HepG2 (cell line): ENCODE measurements at regions not wholly inside any gene's neighbourhood (a gene's known extent, or its start where the extent isn't known, plus 50 kb on each side); places are given as distances from the start of the nearest gene placed in this dataset.
A peak's percentile ranks its signal among the peaks of the same experiment; 100 is the strongest.

Experiments
- ATAC-seq: fragments of 200-7000 bp; cut with Tn5 transposase; 3 replicates; pipeline ENCODE4 v1.9.1; 2020; ENCODE audit warnings: mild to moderate bottlenecking, moderate library complexity
- BruUV-seq: library from RNA; stranded (reverse); fragments of 400-500 nt; replicated peaks from 2 replicates; lab custom pipeline; 2021; lab: Mats Ljungman, UMichigan
- CTCF ChIA-PET: fragments of 300-600 bp; formaldehyde crosslinking; extraction: SDS; loops from one replicate; lab custom pipeline; 2021; ENCODE audit warnings: low total read pairs, inconsistent platforms, low intra/inter-chr PET ratio; lab: Yijun Ruan, JAX
- POLR2A ChIA-PET: fragments of 350-600 bp; sonication (Branson Sonifier 250); formaldehyde crosslinking; loops from one replicate; lab custom pipeline; 2020; ENCODE audit warnings: antibody characterized with exemption, inconsistent platforms; lab: Yijun Ruan, JAX
- DNase-seq: peaks from one replicate; pipeline ENCODE4 v3.0.0-alpha.2; 2015; ENCODE audit warnings: low spot score
- FAIRE-seq: peaks from 3 replicates; lab custom pipeline; 2011; peaks lifted over from hg19 to GRCh38; lab: Jason Lieb, UNC
- H2AFZ ChIP-seq: one replicate; pipeline ENCODE4 v1.6.1; 2011; ENCODE audit warnings: low read length, inconsistent platforms
- H3K27ac ChIP-seq: fragments of 300-600 bp; 3 replicates; pipeline ENCODE4 v1.8.0; 2011; ENCODE audit warnings: mixed run types, mild to moderate bottlenecking, mixed read lengths, low read length, inconsistent platforms; ENCODE audit not compliant: insufficient read depth; ENCODE audit errors: extremely low read length
- H3K27me3 ChIP-seq, 2 experiments: fragments of 200-600 bp in 1 of 2; 2 replicates in 1 of 2; 3 replicates in 1 of 2; pipeline versions ENCODE4 v1.6.0 to v1.8.0; 2011; ENCODE audit warnings: low read length in 2 of 2, mild to moderate bottlenecking in 2 of 2, moderate library complexity in 2 of 2, inconsistent platforms in 1 of 2; ENCODE audit not compliant: insufficient read depth in 2 of 2, control insufficient read depth in 1 of 2
- H3K36me3 ChIP-seq, 2 experiments: fragments of 200-600 bp in 1 of 2; replicated peaks in 1 of 2; 2 replicates in 1 of 2; 3 replicates in 1 of 2; pipeline versions ENCODE4 v1.5.1 to v1.8.0; 2011; ENCODE audit warnings: low read length in 2 of 2, inconsistent platforms in 1 of 2; ENCODE audit not compliant: insufficient read depth in 2 of 2, control insufficient read depth in 1 of 2
- H3K4me1 ChIP-seq: 2 replicates; pipeline ENCODE4 v1.5.1; 2012; ENCODE audit warnings: low read length, inconsistent platforms; ENCODE audit not compliant: insufficient read depth
- H3K4me2 ChIP-seq: 2 replicates; pipeline ENCODE4 v1.6.0; 2011; ENCODE audit warnings: low read depth, low read length, inconsistent platforms
- H3K4me3 ChIP-seq, 3 experiments: fragments of 200-600 bp in 1 of 3; sonication (generic), shearing (Covaris generic) in 1 of 3; replicated peaks in 1 of 3; 2 replicates each; pipeline ENCODE4 v1.5.1; 2011 to 2016; ENCODE audit warnings: low read length in 3 of 3, inconsistent platforms in 2 of 3, low read depth in 2 of 3, mild to moderate bottlenecking in 2 of 3, control low read depth in 1 of 3, mixed read lengths in 1 of 3; ENCODE audit not compliant: insufficient read depth in 1 of 3
- H3K79me2 ChIP-seq: one replicate; pipeline ENCODE4 v1.6.1; 2011; ENCODE audit warnings: low read length, inconsistent platforms; ENCODE audit not compliant: insufficient read depth
- H3K9ac ChIP-seq: 2 replicates; pipeline ENCODE4 v1.6.0; 2011; ENCODE audit warnings: mild to moderate bottlenecking, low read depth, low read length, inconsistent platforms; ENCODE audit not compliant: insufficient read depth
- H3K9me3 ChIP-seq: 2 replicates; pipeline ENCODE4 v1.5.1; 2012; ENCODE audit warnings: mild to moderate bottlenecking, low read length
- H4K20me1 ChIP-seq: 2 replicates; pipeline ENCODE4 v1.6.0; 2011; ENCODE audit warnings: inconsistent platforms, mild to moderate bottlenecking, low read length, moderate library complexity; ENCODE audit not compliant: insufficient read depth
- ARNT ChIP-seq: fragments of 450-650 bp; IDR thresholded peaks from 2 replicates; pipeline ENCODE4 v1.6.1; 2017
- E2F2 ChIP-seq: sonication (generic); formaldehyde crosslinking; IDR thresholded peaks from 2 replicates; pipeline ENCODE4 v1.4.0; 2020; ENCODE audit warnings: missing genetic modification reagents, borderline replicate concordance
- HNRNPLL ChIP-seq: fragments of 200-400 bp; formaldehyde crosslinking; IDR thresholded peaks from 2 replicates; pipeline ENCODE4 v1.6.1; 2017; ENCODE audit warnings: mild to moderate bottlenecking, low read depth, low read length; ENCODE audit not compliant: poor library complexity, severe bottlenecking
- SP2 ChIP-seq: sonication (generic); formaldehyde crosslinking; IDR thresholded peaks from 2 replicates; pipeline ENCODE4 v1.5.1; 2020; ENCODE audit warnings: mild to moderate bottlenecking, missing genetic modification reagents
- ZBED4 ChIP-seq: sonication (generic); formaldehyde crosslinking; IDR thresholded peaks from 2 replicates; pipeline ENCODE4 v1.4.0; 2020; ENCODE audit warnings: missing genetic modification reagents, borderline replicate concordance
- ZNF770 ChIP-seq: sonication (generic); formaldehyde crosslinking; IDR thresholded peaks from 2 replicates; pipeline ENCODE4 v1.5.0; 2020; ENCODE audit warnings: mild to moderate bottlenecking, missing genetic modification reagents
- WGBS: methylation state at CpG from one replicate; pipeline ENCODE4 v1.1.6; 2017; ENCODE audit warnings: low lambda C conversion rate; 5-methylcytosine and 5-hydroxymethylcytosine counted together
- in situ Hi-C: cut with HindIII; loops from 2 replicates; pipeline ENCODE4 v1.10.0; 2017; ENCODE audit warnings: low pct_unique_long_range_greater_than_20kb; ENCODE audit not compliant: extremely low pct_ligation_motif_present
- intact Hi-C: fragments of 100-400 bp; cut with micrococcal nuclease; formaldehyde crosslinking; loops from one replicate; pipeline ENCODE4 v1.10.0; 2022; ENCODE audit not compliant: unreplicated experiment
- TF ChIP-seq, protein P1 (sequence below): sonication (generic); formaldehyde crosslinking; IDR thresholded peaks from 2 replicates; pipeline ENCODE4 v1.4.0; 2020; ENCODE audit warnings: missing genetic modification reagents, borderline replicate concordance

- H3K9me3 ChIP-seq, result no peaks in the 10 kb centered on the region
- H3K9ac ChIP-seq, result no peak overlapping the region
- in situ Hi-C loops (no loop called here), intact Hi-C loops (loop anchor here (2.0 to 5.0 kb wide), 2 partner anchors 13 to 120 kb away; no protein-coding TSS in a partner anchor)
- FAIRE-seq (no peak), ATAC-seq (no peak), DNase-seq (no peak)
- no peaks in the 10 kb centered on the region for H4K20me1 ChIP-seq
- TF ChIP-seq SP2 (CRISPR knock-in tag) (no peak), ZBED4 (no peak), E2F2 (CRISPR knock-in tag) (no peak), ARNT (no peak), HNRNPLL (no peak), ZNF770 (CRISPR knock-in tag) (no peak)
- TF ChIP-seq, protein P1, sequence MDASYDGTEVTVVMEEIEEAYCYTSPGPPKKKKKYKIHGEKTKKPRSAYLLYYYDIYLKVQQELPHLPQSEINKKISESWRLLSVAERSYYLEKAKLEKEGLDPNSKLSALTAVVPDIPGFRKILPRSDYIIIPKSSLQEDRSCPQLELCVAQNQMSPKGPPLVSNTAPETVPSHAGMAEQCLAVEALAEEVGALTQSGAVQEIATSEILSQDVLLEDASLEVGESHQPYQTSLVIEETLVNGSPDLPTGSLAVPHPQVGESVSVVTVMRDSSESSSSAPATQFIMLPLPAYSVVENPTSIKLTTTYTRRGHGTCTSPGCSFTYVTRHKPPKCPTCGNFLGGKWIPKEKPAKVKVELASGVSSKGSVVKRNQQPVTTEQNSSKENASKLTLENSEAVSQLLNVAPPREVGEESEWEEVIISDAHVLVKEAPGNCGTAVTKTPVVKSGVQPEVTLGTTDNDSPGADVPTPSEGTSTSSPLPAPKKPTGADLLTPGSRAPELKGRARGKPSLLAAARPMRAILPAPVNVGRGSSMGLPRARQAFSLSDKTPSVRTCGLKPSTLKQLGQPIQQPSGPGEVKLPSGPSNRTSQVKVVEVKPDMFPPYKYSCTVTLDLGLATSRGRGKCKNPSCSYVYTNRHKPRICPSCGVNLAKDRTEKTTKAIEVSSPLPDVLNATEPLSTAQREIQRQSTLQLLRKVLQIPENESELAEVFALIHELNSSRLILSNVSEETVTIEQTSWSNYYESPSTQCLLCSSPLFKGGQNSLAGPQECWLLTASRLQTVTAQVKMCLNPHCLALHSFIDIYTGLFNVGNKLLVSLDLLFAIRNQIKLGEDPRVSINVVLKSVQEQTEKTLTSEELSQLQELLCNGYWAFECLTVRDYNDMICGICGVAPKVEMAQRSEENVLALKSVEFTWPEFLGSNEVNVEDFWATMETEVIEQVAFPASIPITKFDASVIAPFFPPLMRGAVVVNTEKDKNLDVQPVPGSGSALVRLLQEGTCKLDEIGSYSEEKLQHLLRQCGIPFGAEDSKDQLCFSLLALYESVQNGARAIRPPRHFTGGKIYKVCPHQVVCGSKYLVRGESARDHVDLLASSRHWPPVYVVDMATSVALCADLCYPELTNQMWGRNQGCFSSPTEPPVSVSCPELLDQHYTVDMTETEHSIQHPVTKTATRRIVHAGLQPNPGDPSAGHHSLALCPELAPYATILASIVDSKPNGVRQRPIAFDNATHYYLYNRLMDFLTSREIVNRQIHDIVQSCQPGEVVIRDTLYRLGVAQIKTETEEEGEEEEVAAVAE, result no peak
- H3K27ac ChIP-seq, result peak overlapping the region; percentile 78
- no peaks in the 10 kb centered on the region for H3K36me3 ChIP-seq
- H3K27me3 ChIP-seq, result no peaks in the 10 kb centered on the region
- H3K4me3 ChIP-seq, result no peak overlapping the region
- CTCF ChIA-PET, result no interaction called here
- peaks cover 60% of the 10 kb centered on the region for H3K4me1 ChIP-seq
- POLR2A ChIA-PET, result no interaction called here
- no peak overlapping the region for H2AFZ ChIP-seq
- BruUV-seq, result no TSS peak
- 95% methylated on average over 2 of the region's 2 CpGs for whole genome bisulfite sequencing
- no peaks in the 10 kb centered on the region for H3K79me2 ChIP-seq
- H3K4me2 ChIP-seq, result no peak overlapping the region
Measured at GRCh38 chr17:37831986-37832385, 87.1 kb upstream of the HNF1B start.
